NCI-H82 treated with DMSO at 0.1 percent for 48 hours (cell line): ENCODE measurements at regions not wholly inside any gene's neighbourhood (a gene's known extent, or its start where the extent isn't known, plus 50 kb on each side); places are given as distances from the start of the nearest gene placed in this dataset.

Experiments used
- DNase-seq: peaks from one replicate; lab custom pipeline; 2025; ENCODE audit not compliant: unreplicated experiment; lab: John Stamatoyannopoulos, UW

DNA sequence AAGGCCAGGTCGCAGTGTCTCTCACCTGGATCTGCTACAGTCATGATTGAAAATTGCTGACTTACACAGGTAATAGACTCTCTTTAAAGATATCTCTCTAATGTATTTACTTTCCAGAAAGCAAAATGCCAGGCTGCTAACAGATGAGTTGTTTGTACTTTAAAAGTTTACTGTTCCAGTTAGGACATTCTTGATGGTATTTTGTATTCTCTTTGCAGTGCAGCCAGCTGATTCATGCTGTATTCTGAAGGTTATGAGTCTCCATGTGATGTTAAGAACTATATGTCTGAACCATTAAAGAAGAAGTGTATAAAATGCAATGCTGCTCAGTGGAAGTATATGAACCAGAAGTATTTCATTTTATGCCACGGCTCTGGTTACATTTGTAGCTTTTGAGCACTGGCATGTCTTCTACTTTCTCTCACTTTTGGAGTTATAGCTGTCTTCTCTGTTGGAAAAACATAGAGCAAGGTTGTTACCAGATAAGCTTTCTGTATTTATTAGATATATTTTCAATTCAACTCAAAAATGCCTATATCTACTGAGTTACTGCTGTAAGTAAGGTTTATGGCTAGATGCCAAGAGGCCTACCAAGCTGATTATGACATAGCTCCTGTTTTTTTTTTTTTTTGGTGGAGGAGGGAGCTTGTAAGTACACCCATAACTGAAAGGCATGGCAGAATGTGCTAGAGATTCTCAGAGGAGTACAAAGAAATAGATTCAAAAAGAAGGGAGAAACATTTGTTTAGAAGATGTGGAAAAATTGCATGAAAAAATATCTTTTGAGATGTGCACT is 130.5 kb upstream of the MAN1A1 start:
- peak; percentile 56 for DNase-seq

DNA sequence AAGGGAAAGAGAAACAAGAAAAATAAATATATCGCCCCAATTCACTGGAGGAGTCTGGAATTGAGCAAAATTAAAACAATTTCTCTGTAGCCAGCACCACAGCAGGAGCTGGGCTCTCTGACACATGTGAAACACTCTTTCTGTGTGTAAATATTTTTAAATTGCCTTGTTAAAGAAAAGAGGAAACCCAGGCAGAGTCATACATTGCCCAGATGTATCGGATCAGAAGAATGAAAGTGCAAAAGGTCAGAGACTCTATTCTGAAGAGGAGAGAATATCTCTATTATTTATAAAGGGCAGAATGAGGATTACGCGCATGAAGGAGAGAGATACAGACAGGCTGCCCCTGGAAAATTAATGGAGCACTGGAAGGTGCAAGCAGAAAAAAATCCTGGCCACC is 127.0 kb upstream of the MAN1A1 start:
- DNase-seq = no peak

DNA sequence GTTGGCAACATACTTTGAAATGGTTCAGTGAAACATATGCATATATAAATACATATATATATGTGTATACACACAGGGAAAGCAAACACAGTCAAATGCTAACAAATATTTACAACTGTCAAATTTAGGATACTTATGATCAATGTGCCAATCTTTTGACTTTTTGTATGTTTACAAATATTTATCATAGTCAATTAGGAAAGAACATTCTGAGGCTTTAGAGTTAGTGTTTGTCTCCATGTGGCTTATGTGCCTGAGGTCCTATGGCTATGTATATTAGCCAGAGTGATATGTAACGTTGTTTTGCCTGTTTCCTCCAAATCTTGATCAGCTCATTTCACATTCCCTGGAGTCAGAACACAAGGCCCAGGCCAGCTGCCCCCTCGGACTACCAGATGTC is 126.5 kb upstream of the MAN1A1 start:
- DNase-seq = no peak

DNA sequence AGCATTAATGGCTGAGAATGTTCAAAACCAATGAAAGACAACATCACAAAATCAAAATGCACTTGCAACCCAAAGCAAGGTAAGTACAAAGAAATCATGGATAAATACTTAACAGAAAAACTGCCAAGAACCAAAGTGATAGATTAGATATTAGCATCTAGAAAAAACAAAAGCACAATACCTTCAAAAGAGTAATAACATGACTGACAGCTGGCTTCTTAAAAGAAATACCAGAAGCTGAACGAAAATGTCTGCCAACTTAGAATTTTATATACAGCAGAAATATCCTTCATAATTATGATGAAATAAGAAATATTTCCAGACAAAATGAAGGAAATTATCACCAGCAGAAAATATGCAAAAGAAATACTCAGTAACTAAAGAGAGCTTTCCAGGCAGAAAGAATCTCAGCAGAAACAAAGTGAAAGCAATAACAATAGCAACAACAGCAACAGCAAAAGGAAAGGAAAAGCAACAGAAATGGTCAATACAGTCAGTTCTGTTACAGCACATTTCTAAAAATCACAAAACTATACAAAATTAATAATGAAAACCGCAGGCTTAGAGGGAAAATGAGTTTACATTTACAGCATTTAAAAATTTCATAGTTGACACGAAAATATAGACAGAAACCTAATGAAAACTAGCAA is 121.5 kb upstream of the MAN1A1 start:
- DNase-seq = no peak

DNA sequence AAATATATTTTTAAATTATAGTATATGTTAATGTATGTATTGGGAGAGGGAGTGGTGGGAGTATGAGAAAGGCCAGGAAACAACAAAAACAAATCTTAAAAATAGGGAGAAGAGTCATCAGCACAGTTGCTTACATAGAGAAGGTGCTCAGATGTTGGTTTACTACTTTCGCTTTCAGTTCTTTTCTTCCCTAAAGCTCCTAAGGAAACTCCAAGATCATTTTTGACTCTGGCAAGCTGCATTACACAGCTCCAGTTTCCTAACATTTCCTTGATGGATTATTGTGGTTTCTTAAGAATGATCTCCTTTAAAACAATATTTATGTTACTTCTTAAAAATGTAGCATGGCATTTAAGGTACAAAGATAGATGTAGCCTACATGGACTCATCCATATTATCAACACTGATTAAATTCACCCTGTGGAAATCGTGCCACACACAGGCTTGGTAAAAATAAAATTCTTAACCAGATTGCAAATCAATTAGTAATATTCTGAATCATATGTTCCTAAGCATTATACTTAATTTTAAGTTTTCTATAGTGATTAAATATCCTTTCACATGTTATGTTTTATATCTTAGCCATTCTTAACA is 118.0 kb upstream of the MAN1A1 start:
- no peak for DNase-seq

DNA sequence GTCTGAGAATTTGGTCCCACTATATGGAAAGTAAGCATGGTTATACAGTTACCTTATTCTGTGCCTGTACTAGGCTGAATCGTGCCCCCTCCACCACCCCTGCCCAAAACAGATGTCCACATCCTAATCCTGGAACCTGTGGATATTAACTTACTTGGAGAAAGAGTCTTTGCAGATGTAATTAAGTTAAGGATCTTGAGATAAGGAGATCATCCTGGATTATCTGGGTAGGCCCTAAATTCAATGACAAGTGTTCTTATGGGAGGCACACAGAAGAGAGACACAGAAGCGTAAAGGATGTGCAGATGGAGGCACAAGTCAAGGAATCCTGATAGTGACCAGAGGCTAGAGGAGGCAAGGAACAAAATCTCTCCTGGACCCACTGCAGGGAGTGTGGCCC is 116.7 kb upstream of the MAN1A1 start:
- DNase-seq = peak; percentile 99

DNA sequence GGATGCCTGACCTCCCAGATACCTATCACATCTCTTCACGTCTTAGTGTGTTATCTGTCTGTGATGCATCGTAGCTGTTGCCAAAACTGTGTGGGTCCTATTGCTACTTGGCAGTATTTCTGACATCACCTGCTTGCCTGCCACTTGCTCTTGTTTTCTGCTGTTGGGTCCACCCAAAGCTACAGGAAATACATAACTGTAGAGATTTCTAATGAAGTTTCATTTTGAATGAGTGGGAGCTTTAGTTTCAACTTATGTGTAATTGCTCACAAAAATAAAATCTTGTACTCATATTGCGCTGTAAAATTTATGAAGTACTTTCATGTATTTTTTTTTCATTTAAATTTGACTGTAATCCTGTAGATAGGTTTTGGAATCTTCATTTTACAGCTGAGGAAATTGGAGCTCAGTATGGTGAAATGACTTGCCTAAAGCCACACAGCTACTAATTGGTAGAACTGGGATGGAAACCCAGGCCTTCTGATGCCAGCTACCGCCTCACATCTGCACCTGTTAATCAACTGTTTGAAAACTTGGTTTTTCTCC is 113.6 kb upstream of the MAN1A1 start:
- DNase-seq = no peak

DNA sequence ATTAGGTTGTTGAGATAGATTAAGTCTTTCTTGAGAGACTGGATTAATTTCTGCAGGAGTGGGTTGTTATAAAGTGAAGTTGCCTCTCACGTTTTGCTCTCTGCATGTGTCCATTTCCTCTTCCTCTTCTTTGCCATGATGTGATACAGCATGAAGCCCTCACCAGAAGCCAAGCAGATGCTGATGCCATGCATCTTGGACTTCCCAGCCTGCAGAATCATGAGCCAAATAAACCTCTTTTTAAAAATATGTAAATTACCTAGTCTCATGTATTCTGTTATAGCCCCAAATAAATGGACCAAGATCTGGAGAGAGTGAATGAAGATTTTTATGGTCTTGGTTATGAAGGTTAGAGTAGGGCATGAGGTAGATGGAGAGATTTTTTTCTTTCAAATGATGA is 111.6 kb upstream of the MAN1A1 start:
- no peak for DNase-seq

DNA sequence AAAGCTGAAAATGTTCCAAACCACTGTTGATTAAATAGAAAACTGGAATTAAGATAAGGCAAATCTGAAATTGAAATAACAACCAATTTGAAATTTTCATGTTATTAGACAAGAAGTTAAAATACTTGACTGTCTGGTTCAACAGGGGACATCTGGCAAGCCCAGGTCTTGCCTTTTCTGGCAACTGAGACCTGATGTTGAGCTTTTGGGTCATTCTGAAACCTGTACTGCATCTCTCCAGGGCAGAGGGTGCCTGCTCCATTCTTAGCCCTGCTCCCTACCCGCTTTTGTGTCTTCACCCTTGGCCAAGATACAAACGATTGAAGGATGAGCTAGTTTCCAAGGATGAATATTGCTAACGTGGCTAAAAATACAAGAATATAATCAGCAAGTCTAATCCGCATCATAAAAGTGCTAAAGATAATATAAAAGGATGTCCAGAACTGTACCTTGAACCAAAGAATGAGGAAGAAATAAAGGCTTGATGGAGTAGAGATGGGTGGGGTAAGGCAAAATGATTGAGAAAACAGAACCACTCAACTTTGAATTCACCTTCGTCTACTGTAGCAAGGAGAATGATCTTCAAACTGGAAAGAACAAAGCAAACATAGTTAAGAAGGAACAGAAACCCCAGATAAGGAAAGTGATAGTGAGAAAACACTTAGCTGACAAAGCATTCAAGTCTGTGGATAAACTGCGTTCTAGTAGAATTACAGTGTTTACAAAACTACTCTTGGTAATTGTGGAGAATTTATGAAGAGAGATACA is 109.8 kb upstream of the MAN1A1 start:
- no peak for DNase-seq

DNA sequence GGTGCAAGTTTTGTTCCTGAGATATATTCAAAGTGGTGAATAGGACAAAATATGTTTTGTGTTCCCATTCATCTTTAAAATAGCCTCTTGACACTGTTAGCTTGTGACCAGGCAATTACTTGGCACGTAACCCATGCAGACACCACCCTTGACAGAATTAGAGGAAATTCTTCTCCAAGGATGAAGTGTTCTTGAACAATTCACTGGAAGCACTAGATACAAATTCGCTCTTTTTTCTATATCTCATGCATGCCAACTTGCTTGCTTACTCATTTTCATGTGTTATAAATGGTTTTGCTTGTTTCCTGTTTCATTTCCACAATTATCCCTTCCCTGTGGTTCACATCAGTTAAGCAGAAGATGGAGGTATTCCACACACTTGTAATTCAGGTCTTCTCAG is 105.2 kb upstream of the MAN1A1 start:
- no peak for DNase-seq

DNA sequence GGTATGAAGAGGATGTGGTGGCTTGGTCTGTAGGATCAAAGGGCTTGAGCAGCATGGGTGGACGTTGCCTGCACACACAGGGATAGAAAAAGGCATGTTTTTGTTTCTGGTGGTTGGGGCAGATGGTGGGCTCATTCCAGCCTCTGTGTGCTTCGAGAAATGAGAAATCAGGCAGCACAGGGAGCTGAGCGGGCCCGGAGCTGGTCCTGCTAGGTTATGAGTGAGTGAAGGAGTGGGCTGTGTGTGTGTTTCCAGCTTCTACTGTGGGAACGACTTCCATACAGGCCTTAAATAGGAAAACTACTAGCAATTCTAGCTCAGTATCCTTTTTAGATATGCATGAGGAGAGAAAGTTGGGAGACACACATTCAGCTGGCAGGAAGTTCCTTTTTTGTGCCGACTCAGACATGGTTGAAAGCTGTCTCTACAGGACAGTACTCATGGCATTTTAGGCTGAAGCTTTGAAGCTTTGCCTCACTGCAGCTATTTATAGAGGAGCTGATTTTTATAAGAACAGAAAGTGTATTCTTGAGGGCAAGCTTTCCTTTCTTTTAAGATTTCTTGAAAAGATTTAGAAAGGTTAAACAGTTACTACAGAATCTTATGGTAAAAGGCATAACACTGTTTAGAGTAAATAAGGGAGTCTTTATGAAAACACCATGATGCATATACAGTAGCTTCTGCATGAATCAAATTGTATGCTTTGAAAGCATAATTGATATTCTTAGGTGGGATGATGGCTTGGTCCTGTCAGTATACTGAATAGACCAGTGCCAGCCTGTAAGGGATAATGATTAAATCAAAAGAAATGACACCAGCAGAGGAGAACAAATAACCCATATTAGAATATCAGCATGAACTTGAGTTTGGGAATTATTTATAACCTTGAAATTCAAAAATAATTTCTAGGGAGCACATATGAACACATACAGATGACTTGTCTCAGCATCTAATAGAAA is 104.0 kb upstream of the MAN1A1 start:
- no peak for DNase-seq

DNA sequence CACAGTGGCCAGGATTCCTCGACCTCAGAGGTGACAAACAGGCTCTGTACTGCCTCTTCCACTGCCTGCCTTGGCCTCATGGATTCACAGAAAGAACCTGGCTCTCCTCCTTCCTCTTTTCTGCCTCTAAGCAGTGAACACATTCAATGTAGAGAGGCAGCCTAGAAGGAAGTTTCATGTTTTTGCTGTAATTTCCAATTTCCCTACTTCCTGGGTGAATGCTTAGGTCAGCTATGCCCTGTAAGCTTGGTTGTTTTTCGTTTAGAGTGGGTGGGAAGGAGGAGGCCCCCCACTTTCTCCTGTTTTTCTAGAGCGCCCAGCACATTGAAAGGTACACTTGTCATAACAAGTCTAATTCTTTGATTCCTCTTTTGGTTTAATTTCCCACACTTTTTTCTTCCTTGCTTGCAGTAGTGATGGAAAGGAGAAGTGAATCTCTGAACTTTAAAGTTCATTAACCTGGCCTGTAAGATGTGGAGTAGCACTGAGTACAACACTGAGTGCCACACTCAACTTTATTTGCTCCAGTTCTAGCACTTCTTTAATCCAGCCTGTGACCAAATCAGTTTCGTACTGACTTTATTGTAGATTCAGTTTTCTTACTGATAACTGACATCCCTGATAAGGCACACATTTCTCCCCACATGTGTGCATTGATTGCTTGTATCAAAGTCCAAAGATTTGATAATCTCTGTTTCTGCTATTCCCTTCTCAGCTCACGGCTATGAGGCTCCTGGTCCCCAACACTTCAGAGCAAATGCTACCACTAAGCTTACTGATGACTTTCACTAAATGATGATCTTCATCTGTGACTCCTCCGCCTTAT is 100.0 kb upstream of the MAN1A1 start:
- DNase-seq = no peak

DNA sequence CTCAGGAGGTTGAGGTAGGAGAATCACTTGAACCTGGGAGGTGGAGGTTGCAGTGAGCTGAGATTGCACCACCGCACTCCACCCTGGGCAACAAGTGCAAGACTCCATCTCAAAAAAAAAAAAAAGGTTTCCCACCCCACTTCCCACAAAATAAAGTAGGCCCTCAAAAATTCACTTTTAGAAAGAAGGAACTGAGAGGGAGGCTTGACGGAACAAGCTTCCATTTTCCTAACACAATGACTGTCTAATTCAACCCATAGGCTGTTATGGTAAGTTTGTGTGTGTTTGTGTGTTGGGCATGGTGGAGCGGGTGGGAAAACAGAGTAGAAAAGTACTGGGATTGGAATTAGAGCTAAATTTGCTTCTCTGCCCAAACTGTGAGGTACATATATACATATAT is 98.4 kb upstream of the MAN1A1 start:
- no peak for DNase-seq

DNA sequence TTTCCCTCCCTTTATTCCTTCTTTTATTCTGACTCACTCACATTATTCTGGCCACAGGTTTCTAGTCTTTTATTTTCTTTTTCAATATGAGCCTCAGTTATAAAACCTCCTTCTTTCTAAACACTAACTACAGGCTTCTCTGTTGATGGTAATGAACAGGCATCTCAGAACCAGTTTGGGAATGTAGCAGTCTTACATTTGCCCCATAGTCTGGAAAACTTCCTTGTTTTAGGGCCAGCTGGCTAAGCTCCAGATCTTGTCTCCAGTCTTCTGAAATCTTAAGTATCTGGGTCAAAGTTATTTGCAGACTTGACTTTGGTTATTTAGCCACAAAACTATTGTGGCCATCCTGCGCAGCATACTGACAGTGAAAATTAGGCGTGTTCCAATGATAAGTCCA is 97.0 kb upstream of the MAN1A1 start:
- DNase-seq = no peak

DNA sequence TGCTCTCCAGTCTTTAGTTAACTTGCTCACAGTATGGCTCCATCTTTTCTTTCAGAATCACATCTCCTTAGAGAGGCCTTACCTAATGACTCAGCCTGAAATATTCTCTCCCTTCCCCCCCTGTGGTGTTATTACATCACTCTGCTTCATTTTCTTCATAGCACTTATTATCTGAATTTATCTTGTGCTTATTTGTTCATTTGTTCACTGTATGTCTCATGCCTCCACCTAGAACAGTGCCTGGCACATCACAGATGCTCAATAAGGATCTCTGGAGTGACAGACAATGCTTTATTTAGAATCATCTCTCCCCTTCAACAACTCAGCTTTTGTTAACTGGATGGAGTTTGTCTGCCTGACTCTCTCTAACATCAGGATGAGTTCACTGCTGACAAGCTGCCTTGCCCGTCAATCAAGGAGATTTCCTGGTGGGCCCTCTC is 96.6 kb upstream of the MAN1A1 start:
- DNase-seq = no peak

DNA sequence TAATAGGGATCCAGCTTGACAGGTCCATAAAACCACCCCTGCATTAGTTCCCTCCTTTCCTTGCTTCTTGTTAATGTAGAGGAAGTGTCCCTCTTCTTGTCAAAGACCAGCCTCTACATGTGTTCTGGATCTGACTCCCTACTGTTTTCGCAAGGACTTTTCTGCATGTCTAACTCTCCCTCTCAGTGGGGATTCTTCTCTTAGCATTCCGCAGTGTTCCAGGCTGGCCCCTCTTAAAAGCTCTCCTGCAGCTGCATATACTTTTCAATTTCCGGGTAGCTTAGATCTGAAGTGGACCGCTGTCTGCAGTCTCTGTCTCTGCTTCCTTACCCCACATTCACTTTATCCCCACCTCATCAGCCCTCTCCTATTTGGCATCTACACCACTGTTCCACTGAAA is 96.1 kb upstream of the MAN1A1 start:
- no peak for DNase-seq

DNA sequence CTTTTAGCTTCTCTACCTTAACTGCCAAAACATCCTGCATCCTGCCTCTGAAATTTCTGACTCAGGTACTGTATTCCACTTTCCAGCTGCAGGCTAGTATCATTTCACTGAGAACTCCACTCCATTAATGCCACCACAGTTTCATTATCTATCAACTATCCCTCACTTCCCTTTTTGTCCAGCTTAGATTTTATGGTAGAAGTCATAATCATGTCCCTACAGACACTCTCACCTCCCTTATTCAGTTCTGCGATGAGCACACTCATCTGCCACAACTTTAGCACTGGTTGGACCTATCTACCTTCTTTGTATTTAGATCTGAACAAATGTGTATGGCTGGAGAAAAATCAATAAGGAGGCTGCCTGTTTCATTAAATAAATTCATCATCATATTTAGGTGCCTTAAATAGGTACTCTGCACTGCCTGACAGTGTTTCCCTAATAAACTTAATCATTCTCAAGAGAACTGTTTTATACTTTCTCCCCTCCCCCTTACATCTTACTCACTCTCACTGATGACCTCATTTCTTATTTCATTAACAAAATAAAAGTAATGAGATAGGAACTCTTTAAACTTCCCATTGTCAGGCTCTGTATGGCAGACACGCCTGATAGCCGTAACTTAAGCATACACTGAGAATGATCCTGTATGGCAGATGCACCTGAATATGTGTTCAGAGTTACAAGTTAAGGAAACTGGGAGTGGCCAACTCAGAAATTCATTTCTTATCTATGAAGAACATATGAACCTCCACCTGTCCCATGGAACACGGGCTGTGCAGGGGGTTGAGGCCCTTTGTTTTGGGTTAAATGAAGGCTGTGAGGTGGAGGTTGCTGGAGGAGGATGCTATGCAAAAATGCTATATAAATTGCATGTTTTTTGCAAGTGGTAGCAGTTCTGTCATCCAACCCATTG is 95.3 kb upstream of the MAN1A1 start:
- no peak for DNase-seq

DNA sequence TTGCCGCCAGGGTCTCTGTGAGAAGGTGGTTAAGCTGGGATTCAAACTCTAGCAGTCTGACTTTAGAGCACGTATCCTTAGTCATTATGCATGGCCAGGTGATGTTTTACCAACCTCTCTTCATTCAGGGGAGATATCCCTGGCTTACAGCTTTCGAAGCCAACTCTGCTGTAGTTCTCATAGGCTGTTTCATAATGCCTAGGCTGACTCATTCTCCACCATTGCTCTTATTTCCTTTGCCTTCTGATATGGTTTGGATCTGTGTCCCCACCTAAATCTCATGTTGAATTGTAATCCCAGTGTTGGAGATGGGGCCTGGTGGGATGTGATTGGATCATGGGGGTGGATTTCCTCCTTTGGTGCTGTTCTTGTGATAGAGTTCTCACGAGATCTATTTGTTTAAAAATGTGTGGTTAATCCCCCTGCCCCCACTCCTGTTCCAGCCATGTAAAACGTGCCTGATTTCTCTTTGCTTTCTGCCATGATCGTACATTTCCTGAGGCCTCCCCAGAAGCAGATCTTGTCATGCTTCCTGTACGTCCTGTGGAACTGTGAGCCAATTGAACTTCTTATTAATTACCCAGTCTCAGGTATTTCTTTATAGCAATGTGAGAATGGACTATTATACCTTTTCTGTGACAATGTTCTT is 94.6 kb upstream of the MAN1A1 start:
- no peak for DNase-seq
